GM12878 (cell line): ENCODE measurements at regions not wholly inside any gene's neighbourhood (a gene's known extent, or its start where the extent isn't known, plus 50 kb on each side); places are given as distances from the start of the nearest gene placed in this dataset.

ENCODE experiments used
- ATF2 ChIP-seq: IDR thresholded peaks from 2 replicates; pipeline ENCODE4 v1.6.1; 2012; ENCODE audit warnings: low read length, inconsistent platforms
- CBX3 ChIP-seq: fragments of 200-600 bp; sonication (generic); IDR thresholded peaks from 2 replicates; pipeline ENCODE4 v1.6.1; 2016; ENCODE audit warnings: low read depth, borderline replicate concordance
- CTCF ChIP-seq, 3 experiments: IDR thresholded peaks in 2 of 3; conservative IDR thresholded peaks in 1 of 3; 2 replicates each; pipeline ENCODE4 v1.5.1; 2011; ENCODE audit warnings: low read depth in 3 of 3, low read length in 3 of 3, mild to moderate bottlenecking in 3 of 3, control low read depth in 2 of 3, moderate library complexity in 2 of 3, inconsistent platforms in 1 of 3, mixed read lengths in 1 of 3; ENCODE audit not compliant: control insufficient read depth in 2 of 3, insufficient read depth in 1 of 3; ENCODE audit errors: extremely low read depth in 1 of 3
- FOXK2 ChIP-seq: fragments of 450-650 bp; IDR thresholded peaks from 2 replicates; pipeline ENCODE4 v1.6.1; 2017; ENCODE audit warnings: mild to moderate bottlenecking, moderate library complexity
- IRF5 ChIP-seq: fragments of 450-650 bp; IDR thresholded peaks from 2 replicates; pipeline ENCODE4 v1.6.1; 2017; ENCODE audit warnings: borderline replicate concordance
- NFIC ChIP-seq: IDR thresholded peaks from 2 replicates; pipeline ENCODE4 v1.6.1; 2012; ENCODE audit warnings: low read depth, mild to moderate bottlenecking, inconsistent platforms, low read length, moderate library complexity
- NFXL1 ChIP-seq: fragments of 450-650 bp; IDR thresholded peaks from 2 replicates; pipeline ENCODE4 v1.6.1; 2017; ENCODE audit warnings: antibody characterized with exemption, mild to moderate bottlenecking, borderline replicate concordance
- NFYA ChIP-seq: IDR thresholded peaks from 2 replicates; pipeline ENCODE4 v1.6.1; 2011; ENCODE audit warnings: low read depth, mild to moderate bottlenecking, low read length, improper control_type of control experiment, borderline replicate concordance
- NRF1 ChIP-seq: conservative IDR thresholded peaks from 2 replicates; pipeline ENCODE4 v1.6.1; 2011; ENCODE audit warnings: mild to moderate bottlenecking, low read depth, low read length, improper control_type of control experiment
- POLR2A ChIP-seq: IDR thresholded peaks from 2 replicates; pipeline ENCODE4 v1.6.1; 2011; ENCODE audit warnings: low read depth, mild to moderate bottlenecking, low read length
- PRDM15 ChIP-seq: fragments of 450-650 bp; formaldehyde crosslinking; IDR thresholded peaks from 2 replicates; pipeline ENCODE4 v1.4.0; 2020; ENCODE audit warnings: mild to moderate bottlenecking, moderate library complexity
- SIN3A ChIP-seq: IDR thresholded peaks from 2 replicates; pipeline ENCODE4 v1.6.1; 2012; ENCODE audit warnings: low read depth, low read length, improper control_type of control experiment
- SREBF1 ChIP-seq: IDR thresholded peaks from 2 replicates; pipeline ENCODE4 v1.6.1; 2012; ENCODE audit warnings: mild to moderate bottlenecking, low read length
- ZNF274 ChIP-seq: IDR thresholded peaks from one replicate; pipeline ENCODE4 v1.8.0; 2011; ENCODE audit not compliant: insufficient read length, insufficient read depth

GRCh38 chrX:20857746-20858145 lies 516.5 kb upstream of the CNKSR2 start:
- no peak for TF ChIP-seq PRDM15 (CRISPR knock-in tag)
- TF ChIP-seq NFYA: no peak
- no peak for TF ChIP-seq CBX3
- no peak for TF ChIP-seq POLR2A
- TF ChIP-seq CTCF (IDR thresholded peaks at IDR 0.05 in 2 of 3, conservative IDR thresholded peaks at IDR 0.05 in 1 of 3; ENCODE audit: control insufficient read depth in 2 of 3, extremely low read depth in 1 of 3, insufficient read depth in 1 of 3, low read depth in 3 of 3, low read length in 3 of 3): no peak
- TF ChIP-seq NFXL1: no peak
- TF ChIP-seq NFIC: no peak
- TF ChIP-seq ZNF274: no peak
- TF ChIP-seq FOXK2: no peak
- no peak for TF ChIP-seq NRF1
- TF ChIP-seq SIN3A: no peak
- TF ChIP-seq ATF2: no peak
- no peak for TF ChIP-seq IRF5
- TF ChIP-seq SREBF1: no peak
